Neural progenitor cell (in vitro differentiated cells): ENCODE measurements at regions not wholly inside any gene's neighbourhood (a gene's known extent, or its start where the extent isn't known, plus 50 kb on each side); places are given as distances from the start of the nearest gene placed in this dataset.

Source experiments
- EZH2 ChIP-seq: fragments of 200-600 bp; sonication (generic); IDR thresholded peaks from 2 replicates; pipeline ENCODE4 v1.6.1; 2017; ENCODE audit warnings: antibody characterized with exemption, mild to moderate bottlenecking, moderate library complexity
- TF ChIP-seq, protein P1 (sequence below): fragments of 200-600 bp; sonication (generic); IDR thresholded peaks from 2 replicates; pipeline ENCODE4 v1.5.1; 2017; ENCODE audit warnings: antibody characterized with exemption, mild to moderate bottlenecking

DNA sequence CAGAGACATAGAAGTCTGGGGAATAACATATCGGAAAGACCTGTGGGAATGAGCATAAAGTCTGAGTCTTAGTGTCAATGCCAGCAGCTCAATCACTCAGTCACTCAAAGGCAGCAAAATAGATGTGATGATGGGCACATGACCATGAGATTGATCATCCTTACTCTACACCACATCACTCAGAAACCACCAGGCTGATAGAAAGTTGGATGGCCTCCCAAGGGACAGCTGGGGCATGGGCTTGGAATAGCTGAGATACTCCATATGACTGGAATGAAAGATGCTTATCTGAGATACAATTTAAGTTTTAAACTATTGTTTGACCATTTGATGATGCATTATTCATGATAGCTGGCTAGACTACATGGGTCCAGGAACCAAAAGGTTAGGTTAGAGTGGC, 80.9 kb upstream of the F13A1 start:
- TF ChIP-seq, protein P1, sequence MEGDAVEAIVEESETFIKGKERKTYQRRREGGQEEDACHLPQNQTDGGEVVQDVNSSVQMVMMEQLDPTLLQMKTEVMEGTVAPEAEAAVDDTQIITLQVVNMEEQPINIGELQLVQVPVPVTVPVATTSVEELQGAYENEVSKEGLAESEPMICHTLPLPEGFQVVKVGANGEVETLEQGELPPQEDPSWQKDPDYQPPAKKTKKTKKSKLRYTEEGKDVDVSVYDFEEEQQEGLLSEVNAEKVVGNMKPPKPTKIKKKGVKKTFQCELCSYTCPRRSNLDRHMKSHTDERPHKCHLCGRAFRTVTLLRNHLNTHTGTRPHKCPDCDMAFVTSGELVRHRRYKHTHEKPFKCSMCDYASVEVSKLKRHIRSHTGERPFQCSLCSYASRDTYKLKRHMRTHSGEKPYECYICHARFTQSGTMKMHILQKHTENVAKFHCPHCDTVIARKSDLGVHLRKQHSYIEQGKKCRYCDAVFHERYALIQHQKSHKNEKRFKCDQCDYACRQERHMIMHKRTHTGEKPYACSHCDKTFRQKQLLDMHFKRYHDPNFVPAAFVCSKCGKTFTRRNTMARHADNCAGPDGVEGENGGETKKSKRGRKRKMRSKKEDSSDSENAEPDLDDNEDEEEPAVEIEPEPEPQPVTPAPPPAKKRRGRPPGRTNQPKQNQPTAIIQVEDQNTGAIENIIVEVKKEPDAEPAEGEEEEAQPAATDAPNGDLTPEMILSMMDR, result no peak
- no peak for TF ChIP-seq EZH2
